Gastroesophageal sphincter (tissue), 4 donors: ENCODE measurements at regions not wholly inside any gene's neighbourhood (a gene's known extent, or its start where the extent isn't known, plus 50 kb on each side); places are given as distances from the start of the nearest gene placed in this dataset.
"Not testable (repeated sequence)": the region's sequence is repeated elsewhere in the genome, so short reads cannot be mapped to it uniquely, and the experiment has no call there.

Experiments used
- ATAC-seq: fragments of 150-250 bp; one replicate; pipeline ENCODE4 v1.9.1; 2016; ENCODE audit warnings: mild to moderate bottlenecking, moderate library complexity
- H3K27ac ChIP-seq, 4 donors: fragments of 200-600 bp; sonication (generic) in 3 of 4; 1 replicate in 3 of 4; 2 replicates in 1 of 4; pipeline ENCODE4 v1.5.1; 2016 to 2019
- H3K27me3 ChIP-seq: fragments of 200-600 bp; sonication (generic); one replicate; pipeline ENCODE4 v1.5.1; 2019
- H3K36me3 ChIP-seq, 2 donors: fragments of 200-600 bp; sonication (generic); one replicate each; pipeline ENCODE4 v1.5.1; 2019; ENCODE audit warnings: control low read depth in 1 of 2
- H3K4me1 ChIP-seq, 3 donors: fragments of 200-600 bp; sonication (generic); 1 replicate in 2 of 3; 2 replicates in 1 of 3; pipeline ENCODE4 v1.5.1; 2016 to 2019; ENCODE audit warnings: control low read depth in 2 of 3
- H3K4me3 ChIP-seq, 2 donors: fragments of 200-600 bp; sonication (generic); one replicate each; pipeline ENCODE4 v1.5.1; 2019; ENCODE audit warnings: mild to moderate bottlenecking in 1 of 2, moderate library complexity in 1 of 2
- H3K9me3 ChIP-seq, 3 donors: fragments of 200-600 bp; sonication (generic); one replicate each; pipeline ENCODE4 v1.5.1; 2017 to 2019; ENCODE audit warnings: control low read depth in 2 of 3
- EP300 ChIP-seq: sonication (generic); formaldehyde crosslinking; IDR thresholded peaks from one replicate; pipeline ENCODE4 v1.6.1; 2017; ENCODE audit warnings: antibody characterized with exemption, mild to moderate bottlenecking
- POLR2A ChIP-seq, 2 donors: fragments of 450-650 bp; IDR thresholded peaks; one replicate each; pipeline ENCODE4 v1.6.1; 2017; ENCODE audit warnings: antibody characterized with exemption in 2 of 2, mild to moderate bottlenecking in 2 of 2, moderate library complexity in 1 of 2
- POLR2AphosphoS5 ChIP-seq: sonication (generic); formaldehyde crosslinking; IDR thresholded peaks from one replicate; pipeline ENCODE4 v1.6.1; 2017; ENCODE audit warnings: antibody characterized with exemption
- WGBS, 2 donors: methylation state at CpG; one replicate each; pipeline ENCODE4 v1.1.5; 2018; ENCODE audit warnings: low coverage in 1 of 2; 5-methylcytosine and 5-hydroxymethylcytosine counted together
- TF ChIP-seq, protein P1 (sequence below), 4 experiments: fragments of 200-600 bp in 2 of 4; fragments of 450-650 bp in 2 of 4; sonication (generic) in 1 of 4; IDR thresholded peaks; one replicate each; pipeline ENCODE4 v1.5.1; 2017 to 2019; ENCODE audit warnings: antibody characterized with exemption in 4 of 4, mild to moderate bottlenecking in 2 of 4, moderate library complexity in 2 of 4

DNA sequence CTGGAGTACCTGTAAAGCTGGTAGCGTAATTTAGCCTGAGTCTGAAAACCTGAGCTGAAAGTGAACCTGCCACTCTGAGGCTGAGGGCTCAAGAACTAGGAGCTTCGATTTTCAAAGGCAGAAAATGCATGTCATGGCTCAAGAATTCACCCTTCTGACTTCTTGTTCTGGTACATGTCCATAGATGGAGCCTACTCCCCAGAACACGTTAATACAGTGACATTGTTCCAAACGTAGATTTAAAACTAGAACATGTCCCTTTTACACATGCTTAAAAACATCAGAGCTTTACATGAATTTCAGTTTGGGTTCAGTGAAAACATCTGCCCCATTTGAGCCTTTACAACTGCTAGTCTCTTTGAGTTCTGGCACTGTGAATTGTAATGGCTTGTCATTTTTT is 115.5 kb upstream of the WDR1 start:
- Histone ChIP-seq H3K9me3 (no peaks in the 10 kb centered on the region), H3K4me3 (no peak overlapping the region), H3K27me3 (no peaks in the 10 kb centered on the region), H3K36me3 (no peaks in the 10 kb centered on the region), H3K27ac (peak overlapping the region; percentile 66 to 94 (median 78)), H3K4me1 (peaks cover 0 to 15% (median 10%) of the 10 kb centered on the region in 3 donors)
- ATAC-seq, result peak; percentile 39
- WGBS, 2 donors, result 0 to 53% methylated on average over 1 to 3 of the region's 4 CpGs
- peak; percentile 14 for TF ChIP-seq EP300
- TF ChIP-seq POLR2AphosphoS5, result peak; percentile 44
- no peak for TF ChIP-seq POLR2A (IDR thresholded peaks at IDR 0.05)
- TF ChIP-seq, protein P1, sequence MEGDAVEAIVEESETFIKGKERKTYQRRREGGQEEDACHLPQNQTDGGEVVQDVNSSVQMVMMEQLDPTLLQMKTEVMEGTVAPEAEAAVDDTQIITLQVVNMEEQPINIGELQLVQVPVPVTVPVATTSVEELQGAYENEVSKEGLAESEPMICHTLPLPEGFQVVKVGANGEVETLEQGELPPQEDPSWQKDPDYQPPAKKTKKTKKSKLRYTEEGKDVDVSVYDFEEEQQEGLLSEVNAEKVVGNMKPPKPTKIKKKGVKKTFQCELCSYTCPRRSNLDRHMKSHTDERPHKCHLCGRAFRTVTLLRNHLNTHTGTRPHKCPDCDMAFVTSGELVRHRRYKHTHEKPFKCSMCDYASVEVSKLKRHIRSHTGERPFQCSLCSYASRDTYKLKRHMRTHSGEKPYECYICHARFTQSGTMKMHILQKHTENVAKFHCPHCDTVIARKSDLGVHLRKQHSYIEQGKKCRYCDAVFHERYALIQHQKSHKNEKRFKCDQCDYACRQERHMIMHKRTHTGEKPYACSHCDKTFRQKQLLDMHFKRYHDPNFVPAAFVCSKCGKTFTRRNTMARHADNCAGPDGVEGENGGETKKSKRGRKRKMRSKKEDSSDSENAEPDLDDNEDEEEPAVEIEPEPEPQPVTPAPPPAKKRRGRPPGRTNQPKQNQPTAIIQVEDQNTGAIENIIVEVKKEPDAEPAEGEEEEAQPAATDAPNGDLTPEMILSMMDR (IDR thresholded peaks at IDR 0.05), result no peak

DNA sequence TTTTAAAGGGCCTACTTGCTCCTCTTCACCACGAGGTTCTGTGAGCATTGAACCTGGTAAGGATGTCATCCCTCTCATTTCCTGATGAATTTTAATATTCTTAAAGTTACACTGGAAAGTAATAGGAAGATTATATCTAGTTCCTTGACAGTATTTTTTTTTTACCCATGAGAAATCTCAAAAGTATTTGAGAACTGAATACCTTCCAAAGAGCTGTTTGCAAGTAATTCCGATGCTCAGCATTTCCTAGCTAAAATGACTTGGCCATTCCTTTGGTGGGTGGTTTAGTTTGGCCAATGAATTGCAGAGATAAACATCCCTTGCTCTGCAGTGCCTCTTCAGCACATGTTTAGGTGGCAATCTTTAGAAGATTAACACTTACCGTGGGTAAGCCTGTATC is 110.2 kb upstream of the WDR1 start:
- Histone ChIP-seq H3K4me1 (peaks cover 0 to 11% (median 9%) of the 10 kb centered on the region in 3 donors), H3K27me3 (no peaks in the 10 kb centered on the region), H3K9me3 (no peaks in the 10 kb centered on the region), H3K36me3 (no peaks in the 10 kb centered on the region), H3K27ac (peak overlapping the region; percentile 51 to 76 (median 58)), H3K4me3 (no peak overlapping the region)
- ATAC-seq, result no peak
- TF ChIP-seq EP300 (no peak), POLR2AphosphoS5 (peak; percentile 20)
- 16 to 30% methylated on average over 2 to 3 of the region's 3 CpGs for WGBS, 2 donors

DNA sequence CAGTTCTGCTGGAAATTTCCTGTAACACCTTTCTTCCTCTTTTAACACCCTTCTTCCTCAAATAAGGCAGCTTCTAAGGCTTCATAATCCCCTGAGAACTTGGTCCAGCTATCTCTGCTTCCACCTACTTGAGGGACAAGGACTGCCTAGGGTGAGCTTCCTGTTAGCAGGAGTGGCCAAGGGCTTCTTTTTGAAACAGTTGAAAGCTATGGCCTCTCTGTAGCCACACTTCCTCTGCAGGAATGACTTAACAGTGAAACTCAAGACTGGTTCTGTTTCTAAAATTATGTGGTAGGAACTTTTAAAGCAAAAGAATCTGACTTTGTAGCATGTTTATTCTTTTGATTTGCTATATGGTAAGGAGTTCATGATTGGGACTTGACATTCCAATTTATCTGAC is 108.5 kb upstream of the WDR1 start:
- no peaks in the 10 kb centered on the region for H3K9me3 ChIP-seq
- no peak for TF ChIP-seq EP300
- H3K27me3 ChIP-seq, result no peaks in the 10 kb centered on the region
- peaks cover 0 to 8% (median 5%) of the 10 kb centered on the region in 3 donors for H3K4me1 ChIP-seq
- no peak overlapping the region for H3K4me3 ChIP-seq
- H3K36me3 ChIP-seq, result no peaks in the 10 kb centered on the region
- no peak overlapping the region for H3K27ac ChIP-seq
- ATAC-seq, result no peak

DNA sequence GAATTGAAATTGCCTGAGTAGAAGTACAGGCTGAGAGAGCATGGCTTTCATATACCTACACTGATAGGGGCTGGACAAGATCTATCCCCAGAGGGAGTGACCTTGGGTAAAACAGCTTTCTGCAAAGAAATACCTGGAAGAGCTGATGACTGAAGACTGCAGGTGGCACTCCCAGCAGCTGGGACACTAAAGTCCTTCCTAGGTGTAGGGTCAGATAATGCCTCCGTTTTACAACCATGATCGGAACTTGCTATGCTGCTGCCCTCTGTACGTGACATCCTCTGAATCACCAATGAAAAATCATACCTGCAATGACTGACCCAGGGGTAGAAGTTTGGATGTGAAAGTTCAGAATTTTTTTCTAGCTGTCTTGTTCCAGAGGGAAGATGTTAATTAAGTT is 107.2 kb upstream of the WDR1 start:
- H3K4me3 ChIP-seq, result no peak overlapping the region
- H3K27me3 ChIP-seq, result no peaks in the 10 kb centered on the region
- 100% methylated on average over 3 of the region's 3 CpGs; no CpG with 5 or more reads in 1 of the 2 donors for WGBS, 2 donors
- peaks cover 0 to 8% (median 5%) of the 10 kb centered on the region in 3 donors for H3K4me1 ChIP-seq
- H3K9me3 ChIP-seq, result no peaks in the 10 kb centered on the region
- TF ChIP-seq POLR2AphosphoS5, result no peak
- TF ChIP-seq, protein P1 (IDR thresholded peaks at IDR 0.05), result no peak
- TF ChIP-seq POLR2A (IDR thresholded peaks at IDR 0.05), result no peak
- no peak for TF ChIP-seq EP300
- no peak overlapping the region for H3K27ac ChIP-seq
- H3K36me3 ChIP-seq, result no peaks in the 10 kb centered on the region
- ATAC-seq, result no peak

DNA sequence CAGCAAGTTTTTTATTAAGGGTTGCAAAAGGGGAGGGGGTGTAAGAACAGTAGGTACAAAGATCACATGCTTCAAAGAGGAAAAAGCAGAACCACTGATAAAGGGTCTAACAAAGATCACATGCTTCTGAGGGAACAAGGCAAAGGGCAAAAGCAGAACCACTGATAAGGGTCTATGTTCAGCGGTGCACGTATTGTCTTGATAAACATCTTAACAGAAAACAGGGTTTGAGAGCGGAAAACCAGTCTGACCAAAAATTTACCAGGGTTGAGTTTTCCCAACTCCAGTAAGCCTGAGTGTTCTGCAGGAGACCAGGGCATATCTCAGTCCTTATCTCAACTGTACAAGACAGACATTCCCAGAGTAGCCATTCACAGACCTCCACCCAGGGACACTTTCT is 96.9 kb upstream of the WDR1 start:
- WGBS, 2 donors, result 71% methylated on average over 3 of the region's 3 CpGs; no CpG with 5 or more reads in 1 of the 2 donors

DNA sequence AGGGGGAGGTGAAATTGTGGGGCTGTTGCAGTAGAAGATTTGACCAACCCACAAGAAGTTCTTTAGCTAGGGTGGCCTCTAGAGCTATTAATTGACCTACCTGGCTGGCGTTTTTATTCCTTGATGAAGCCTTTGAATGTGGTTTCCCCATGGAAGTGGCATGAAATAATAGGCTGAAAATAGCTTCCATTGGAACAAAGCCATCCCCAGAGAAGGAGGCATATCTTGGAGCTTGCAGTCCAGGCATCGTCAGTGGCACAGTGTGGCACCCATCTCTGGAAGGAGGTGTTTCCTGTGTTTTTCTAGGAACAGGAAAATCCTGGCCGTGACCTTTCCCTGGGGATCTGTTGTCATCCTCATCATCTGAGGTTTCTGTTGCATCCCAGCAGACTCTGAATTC is 96.3 kb upstream of the WDR1 start:
- Histone ChIP-seq H3K9me3 (no peaks in the 10 kb centered on the region), H3K4me3 (no peak overlapping the region), H3K4me1 (no peaks in the 10 kb centered on the region), H3K36me3 (no peaks in the 10 kb centered on the region), H3K27me3 (no peaks in the 10 kb centered on the region), H3K27ac (no peak overlapping the region)
- TF ChIP-seq POLR2AphosphoS5, result no peak
- TF ChIP-seq, protein P1 (IDR thresholded peaks at IDR 0.05), result no peak
- TF ChIP-seq EP300, result no peak
- no peak for TF ChIP-seq POLR2A (IDR thresholded peaks at IDR 0.05)
- WGBS, 2 donors, result 70 to 71% methylated on average over 2 to 3 of the region's 3 CpGs
- ATAC-seq, result no peak

More for the DNA sequence above, 96.9 kb upstream of the WDR1 start:
- H3K9me3 ChIP-seq, H3K27ac ChIP-seq, H3K4me3 ChIP-seq, ATAC-seq, H3K4me1 ChIP-seq, H3K27me3 ChIP-seq, H3K36me3 ChIP-seq: not testable (repeated sequence)
